Tibial nerve (tissue), 4 donors: ENCODE measurements at regions not wholly inside any gene's neighbourhood (a gene's known extent, or its start where the extent isn't known, plus 50 kb on each side); places are given as distances from the start of the nearest gene placed in this dataset.

Experiments used
- DNase-seq, 2 donors: peaks; one replicate each; pipeline ENCODE4 v3.0.0-alpha.2; 2019; ENCODE audit warnings: low spot score in 2 of 2
- H3K27ac ChIP-seq, 4 donors: fragments of 200-600 bp; sonication (generic) in 3 of 4; one replicate each; pipeline ENCODE4 v1.5.1; 2017 to 2019; ENCODE audit warnings: mild to moderate bottlenecking in 1 of 4
- H3K27me3 ChIP-seq, 2 donors: fragments of 200-600 bp; sonication (generic) in 1 of 2; one replicate each; pipeline versions ENCODE4 v1.5.1 to v1.6.0; 2017 to 2019
- H3K36me3 ChIP-seq, 3 donors: fragments of 200-600 bp; sonication (generic); one replicate each; pipeline ENCODE4 v1.5.1; 2018 to 2019
- H3K4me1 ChIP-seq, 4 donors: fragments of 200-600 bp; sonication (generic) in 3 of 4; one replicate each; pipeline ENCODE4 v1.5.1; 2017 to 2019
- H3K4me3 ChIP-seq, 4 donors: fragments of 200-600 bp; sonication (generic) in 3 of 4; one replicate each; pipeline ENCODE4 v1.5.1; 2017 to 2019; ENCODE audit warnings: mild to moderate bottlenecking in 1 of 4, moderate library complexity in 1 of 4
- H3K9me3 ChIP-seq, 4 donors: fragments of 200-600 bp; sonication (generic) in 3 of 4; one replicate each; pipeline ENCODE4 v1.5.1; 2017 to 2019
- CTCF ChIP-seq, 5 experiments: fragments of 200-600 bp in 3 of 5; fragments of 450-650 bp in 2 of 5; sonication (generic) in 3 of 5; IDR thresholded peaks; one replicate each; pipeline ENCODE4 v1.5.1; 2016 to 2019; ENCODE audit warnings: antibody characterized with exemption in 5 of 5, mild to moderate bottlenecking in 3 of 5, moderate library complexity in 2 of 5
- EP300 ChIP-seq, 2 donors: sonication (generic); formaldehyde crosslinking; IDR thresholded peaks; one replicate each; pipeline ENCODE4 v1.6.1; 2017; ENCODE audit warnings: antibody characterized with exemption in 2 of 2, mild to moderate bottlenecking in 1 of 2
- POLR2A ChIP-seq, 2 donors: fragments of 450-650 bp; IDR thresholded peaks; one replicate each; pipeline ENCODE4 v1.6.1; 2017; ENCODE audit warnings: antibody characterized with exemption in 2 of 2, mild to moderate bottlenecking in 2 of 2, moderate library complexity in 2 of 2
- WGBS, 2 donors: methylation state at CpG; one replicate each; pipeline ENCODE4 v1.1.5; 2018; 5-methylcytosine and 5-hydroxymethylcytosine counted together

GRCh38 chr16:64453646-64454045, 668.2 kb downstream of the CDH11 start:
- no peaks in the 10 kb centered on the region for H3K27me3 ChIP-seq
- WGBS, 2 donors = 54 to 57% methylated on average over 2 of the region's 2 CpGs
- TF ChIP-seq POLR2A (IDR thresholded peaks at IDR 0.05) (no peak), EP300 (IDR thresholded peaks at IDR 0.05) (no peak), CTCF (IDR thresholded peaks at IDR 0.05) (no peak)
- no peak for DNase-seq
- no peak overlapping the region for H3K27ac ChIP-seq
- H3K4me3 ChIP-seq = no peak overlapping the region
- no peaks in the 10 kb centered on the region for H3K4me1 ChIP-seq
- no peaks in the 10 kb centered on the region for H3K36me3 ChIP-seq
- no peaks in the 10 kb centered on the region for H3K9me3 ChIP-seq

GRCh38 chr16:64452446-64452845, 669.4 kb downstream of the CDH11 start:
- Histone ChIP-seq H3K4me1 (no peaks in the 10 kb centered on the region), H3K27me3 (no peaks in the 10 kb centered on the region), H3K9me3 (no peaks in the 10 kb centered on the region), H3K36me3 (no peaks in the 10 kb centered on the region), H3K4me3 (no peak overlapping the region), H3K27ac (no peak overlapping the region)
- no peak for DNase-seq
- TF ChIP-seq CTCF (IDR thresholded peaks at IDR 0.05) (no peak), POLR2A (IDR thresholded peaks at IDR 0.05) (no peak), EP300 (IDR thresholded peaks at IDR 0.05) (no peak)

GRCh38 chr16:64450177-64450576, 671.7 kb downstream of the CDH11 start:
- TF ChIP-seq POLR2A (IDR thresholded peaks at IDR 0.05) (no peak), CTCF (IDR thresholded peaks at IDR 0.05) (no peak), EP300 (IDR thresholded peaks at IDR 0.05) (no peak)
- Histone ChIP-seq H3K36me3 (no peaks in the 10 kb centered on the region), H3K4me3 (no peak overlapping the region), H3K27ac (no peak overlapping the region), H3K4me1 (peaks cover 0 to 5% (median 0%) of the 10 kb centered on the region in 4 donors), H3K9me3 (no peaks in the 10 kb centered on the region), H3K27me3 (no peaks in the 10 kb centered on the region)
- DNase-seq = no peak
- 63 to 72% methylated on average over 4 of the region's 4 CpGs for WGBS, 2 donors

- no peak for DNase-seq
- Histone ChIP-seq H3K4me3 (no peak overlapping the region), H3K9me3 (no peaks in the 10 kb centered on the region), H3K27ac (no peak overlapping the region), H3K36me3 (no peaks in the 10 kb centered on the region), H3K4me1 (peaks cover 0 to 6% (median 0%) of the 10 kb centered on the region in 4 donors), H3K27me3 (no peaks in the 10 kb centered on the region)
- TF ChIP-seq CTCF (IDR thresholded peaks at IDR 0.05) (no peak), EP300 (IDR thresholded peaks at IDR 0.05) (no peak)
Measured at GRCh38 chr16:64449506-64449905, 672.4 kb downstream of the CDH11 start.

- no peak for DNase-seq
- H3K27ac ChIP-seq = no peak overlapping the region
- H3K9me3 ChIP-seq = no peaks in the 10 kb centered on the region
- no peaks in the 10 kb centered on the region for H3K36me3 ChIP-seq
- H3K27me3 ChIP-seq = no peaks in the 10 kb centered on the region
- H3K4me3 ChIP-seq = no peak overlapping the region
- H3K4me1 ChIP-seq = peaks cover 0 to 9% (median 0%) of the 10 kb centered on the region in 4 donors
- TF ChIP-seq POLR2A (IDR thresholded peaks at IDR 0.05) = no peak
- TF ChIP-seq CTCF (IDR thresholded peaks at IDR 0.05) = no peak
- no peak for TF ChIP-seq EP300 (IDR thresholded peaks at IDR 0.05)
- WGBS, 2 donors = 43 to 57% methylated on average over 3 of the region's 3 CpGs
Measured at GRCh38 chr16:64445649-64446048, 676.2 kb downstream of the CDH11 start.
